ENCODE measurements at regions not wholly inside any gene's neighbourhood (a gene's known extent, or its start where the extent isn't known, plus 50 kb on each side); places are given as distances from the start of the nearest gene placed in this dataset.

- TF ChIP-seq RAD21 (IDR thresholded peaks at IDR 0.05; ENCODE audit: low read depth) (no peak), YY1 (IDR thresholded peaks at IDR 0.05; ENCODE audit: low read depth) (no peak)
Measured at GRCh38 chr11:28713850-28714249, 605.7 kb downstream of the METTL15 start.

Measured in Ishikawa (cell line).